NCI-H1092 treated with DMSO at 0.1 percent for 48 hours (cell line): ENCODE measurements at regions not wholly inside any gene's neighbourhood (a gene's known extent, or its start where the extent isn't known, plus 50 kb on each side); places are given as distances from the start of the nearest gene placed in this dataset.

ENCODE experiments used
- DNase-seq: peaks from one replicate; lab custom pipeline; 2025; lab: John Stamatoyannopoulos, UW

DNA sequence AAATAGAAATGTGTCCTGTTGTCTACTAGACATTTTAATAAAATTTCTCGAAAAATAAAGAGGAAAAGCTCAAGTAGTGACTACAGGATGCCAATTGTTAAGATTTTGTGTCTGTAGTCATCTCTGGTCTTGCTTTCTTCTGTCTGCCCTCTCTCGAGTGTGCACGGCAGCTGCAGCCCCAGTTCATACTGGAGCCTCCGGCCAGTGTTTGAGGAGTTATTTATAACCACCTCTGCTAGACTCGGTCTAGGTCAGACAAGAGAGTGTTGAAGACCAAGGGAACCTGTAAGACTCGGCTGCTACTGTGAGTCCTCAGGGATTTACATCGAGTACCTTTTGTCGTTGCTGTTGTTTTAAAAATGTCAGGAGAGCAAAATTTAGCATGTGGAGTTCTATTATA, 810.1 kb upstream of the POU3F3 start:
- peak; percentile 28 for DNase-seq

DNA sequence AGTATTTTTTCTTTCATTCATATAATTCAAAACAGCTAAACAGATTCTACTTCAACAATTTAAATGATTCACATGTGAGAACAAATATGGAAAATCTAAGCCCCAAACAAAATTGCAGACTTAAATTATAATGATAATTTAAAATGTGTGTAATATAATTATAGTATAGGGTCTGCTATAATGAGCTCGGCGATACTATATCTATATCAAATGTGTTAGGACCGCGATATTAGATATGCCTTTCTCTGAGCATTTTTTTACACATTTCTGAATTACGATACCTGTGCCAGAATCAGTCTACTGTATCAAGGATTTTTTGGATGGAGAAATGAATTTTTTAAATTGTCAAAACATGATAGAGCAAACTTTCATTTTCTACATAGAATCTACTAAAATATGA, 808.8 kb upstream of the POU3F3 start:
- no peak for DNase-seq

GRCh38 chr2:104046466-104046865, 807.4 kb upstream of the POU3F3 start:
- no peak for DNase-seq

DNA sequence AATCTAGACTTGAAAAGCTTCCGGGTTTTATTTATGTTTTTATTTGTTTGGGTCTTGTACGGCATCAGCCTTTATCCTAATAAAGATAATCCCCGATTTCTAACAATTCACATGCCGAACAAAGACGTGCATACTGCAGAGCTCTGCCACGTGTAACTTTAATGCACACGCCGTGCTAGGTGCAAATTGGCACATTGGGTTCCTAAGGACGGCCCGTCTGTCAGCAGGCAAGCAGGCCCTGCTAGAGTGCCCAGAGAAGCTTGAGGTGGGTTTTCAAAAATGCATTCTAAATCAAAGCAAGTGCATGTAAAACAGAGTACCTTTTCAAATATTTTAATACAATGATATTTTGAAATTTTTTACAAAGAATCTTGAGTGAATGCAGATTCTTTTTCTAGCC, 806.4 kb upstream of the POU3F3 start:
- DNase-seq = no peak

DNA sequence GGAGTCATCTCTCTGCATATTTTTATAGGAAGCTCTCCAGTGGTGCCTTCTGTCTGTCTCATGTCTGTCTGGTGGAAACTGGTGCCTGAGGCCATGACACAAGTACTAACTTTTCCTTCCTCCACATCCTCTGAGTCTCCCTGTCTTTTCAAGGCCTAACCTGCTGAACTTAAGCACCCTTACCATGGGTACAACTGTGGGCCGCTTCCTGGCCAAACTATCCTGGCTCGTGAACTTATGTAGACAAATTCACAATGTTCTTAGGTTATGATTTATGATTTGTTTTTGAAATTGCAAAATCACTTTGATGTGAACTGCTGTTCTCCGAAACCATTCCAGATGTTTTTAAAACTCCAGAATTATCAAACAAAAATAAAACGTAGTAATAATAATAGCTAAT, 804.5 kb upstream of the POU3F3 start:
- no peak for DNase-seq

DNA sequence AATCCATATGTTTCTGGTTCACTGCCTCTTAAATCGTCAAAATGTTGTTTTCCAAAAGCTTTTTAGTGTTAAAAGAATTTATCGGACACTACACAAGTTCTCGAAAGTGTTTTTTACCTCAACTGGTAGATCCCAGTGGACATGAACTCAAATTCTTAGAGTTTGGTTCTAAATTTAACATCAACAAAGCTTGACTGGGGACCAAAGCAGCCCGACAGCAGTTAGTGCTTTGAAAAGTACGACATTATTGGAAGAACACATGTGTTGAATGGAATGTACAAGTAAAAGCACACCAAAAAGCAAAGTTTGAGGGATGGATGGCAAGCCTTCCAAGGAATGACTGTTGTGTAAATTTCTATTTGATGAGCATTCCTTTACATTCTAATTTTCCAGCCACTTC, 803.9 kb upstream of the POU3F3 start:
- DNase-seq = no peak

DNA sequence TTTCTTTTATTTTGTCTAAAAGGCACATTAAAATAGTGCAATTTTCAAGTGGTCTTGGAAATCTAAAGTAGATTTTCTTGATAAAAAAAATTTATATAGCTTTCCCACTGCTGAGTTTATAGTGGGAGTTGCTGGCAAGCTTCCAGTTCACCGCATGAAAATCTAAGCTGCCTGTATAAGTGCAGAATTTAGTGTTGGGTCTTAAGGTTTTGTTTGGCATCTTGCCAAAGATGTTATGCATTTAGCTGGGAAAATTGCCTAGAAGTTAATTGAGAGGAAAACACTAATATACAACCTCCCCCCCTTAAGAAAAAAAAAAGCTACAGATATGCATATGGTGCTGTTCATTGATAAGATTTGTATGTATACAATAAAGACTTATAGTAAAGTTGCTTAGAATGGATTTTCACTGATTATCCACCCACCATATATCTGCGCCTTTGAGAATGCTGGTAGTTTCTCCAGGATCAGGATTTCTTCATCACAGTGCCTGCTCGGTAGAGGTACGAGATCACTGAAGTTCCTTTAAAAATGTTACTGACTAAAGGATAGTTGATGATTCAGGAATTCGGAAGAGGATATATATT, 803.2 kb upstream of the POU3F3 start:
- peak; percentile 34 for DNase-seq

GRCh38 chr2:104051766-104052165, 802.1 kb upstream of the POU3F3 start:
- no peak for DNase-seq

DNA sequence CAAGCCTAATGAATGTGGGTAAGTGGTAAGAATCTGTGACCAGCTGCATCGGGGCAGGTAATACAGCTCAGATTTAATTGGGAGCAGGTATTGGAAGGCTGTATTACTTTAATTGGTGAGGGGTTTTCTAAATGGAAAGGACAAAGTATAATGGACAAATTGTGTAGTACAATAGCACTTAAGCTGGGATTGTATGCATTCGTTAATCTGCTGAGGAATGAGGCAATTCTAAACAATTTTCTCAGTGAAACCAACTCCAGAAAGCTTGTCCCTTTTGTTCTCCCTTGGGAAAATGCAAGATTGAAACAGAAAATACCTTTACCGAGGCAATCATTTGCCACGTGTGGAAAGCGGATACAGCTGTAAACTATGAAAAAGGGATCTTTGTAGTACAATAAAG, 801.6 kb upstream of the POU3F3 start:
- DNase-seq = no peak

DNA sequence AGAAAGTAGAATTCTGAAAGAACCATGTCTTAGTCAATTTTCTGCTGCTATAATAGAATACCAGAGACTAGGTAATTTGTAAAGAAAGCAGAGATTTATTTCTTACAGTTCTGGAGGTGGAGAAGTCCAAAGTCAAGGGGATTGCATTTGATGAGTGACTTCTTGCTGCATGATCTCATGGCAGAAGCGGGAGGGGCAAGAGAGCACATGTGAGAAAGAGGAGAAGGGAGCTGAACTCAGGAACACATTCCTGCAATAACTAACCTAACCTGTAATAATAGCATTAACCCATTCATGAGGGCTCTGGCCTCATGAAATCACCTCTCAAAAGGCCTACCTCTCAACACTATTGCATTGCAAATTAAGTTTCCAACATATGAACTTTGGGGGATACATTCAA, 797.5 kb upstream of the POU3F3 start:
- DNase-seq = no peak

DNA sequence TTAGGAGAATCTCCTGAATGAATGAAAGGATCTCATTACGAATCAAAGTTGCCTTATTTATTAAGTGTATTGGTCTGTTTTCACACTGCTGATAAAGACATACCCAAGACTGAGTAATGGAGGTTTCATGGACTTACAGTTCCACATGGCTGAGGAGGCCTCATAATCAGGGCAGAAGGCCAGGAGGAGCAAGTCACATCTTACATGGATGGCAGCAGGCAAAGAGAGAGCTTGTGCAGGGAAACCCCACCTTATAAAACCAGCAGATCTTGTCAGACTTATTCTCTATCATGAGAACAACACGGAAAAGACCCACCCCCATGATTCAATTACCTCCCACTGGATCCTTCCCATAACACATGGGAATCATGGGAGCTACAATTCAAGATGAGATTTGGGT, 785.2 kb upstream of the POU3F3 start:
- DNase-seq = no peak

GRCh38 chr2:104077573-104077972, 776.3 kb upstream of the POU3F3 start:
- DNase-seq = no peak

DNA sequence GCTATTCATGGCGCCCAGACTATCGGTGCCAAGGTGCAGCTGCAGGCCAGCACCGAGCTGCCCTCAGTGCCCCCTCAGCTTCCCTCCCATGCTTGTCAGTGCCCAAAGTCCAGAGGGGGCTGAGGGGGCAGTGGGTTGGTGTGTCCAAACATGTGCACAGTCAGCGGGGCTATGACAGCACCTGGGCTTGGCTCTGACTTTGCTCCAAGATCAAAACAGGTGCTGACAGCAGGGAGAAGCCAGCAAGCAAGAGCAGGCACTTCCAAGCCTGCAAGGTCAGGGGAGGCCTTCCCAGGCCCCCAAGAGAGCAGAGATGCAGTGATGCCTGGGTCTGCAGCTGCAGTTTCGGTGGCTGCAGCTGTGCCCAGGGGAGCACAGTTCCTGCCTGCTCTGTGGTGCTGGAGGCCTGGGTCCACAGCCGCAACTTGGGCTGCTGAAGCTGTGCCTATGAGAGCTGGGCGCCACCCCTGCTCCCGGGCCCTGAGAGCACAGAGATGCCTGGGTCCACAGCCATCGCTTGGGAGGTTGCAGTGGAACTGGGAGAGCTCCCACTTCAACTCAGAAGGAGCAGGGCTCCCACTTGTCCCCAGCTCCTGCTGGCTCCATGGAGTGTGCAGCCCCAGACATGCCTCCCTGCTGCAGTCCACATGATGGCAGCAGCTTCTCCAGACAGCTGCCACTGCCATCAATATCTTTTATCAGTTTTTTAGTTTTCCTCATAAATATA, 775.3 kb upstream of the POU3F3 start:
- DNase-seq = no peak

GRCh38 chr2:104088745-104089144, 765.2 kb upstream of the POU3F3 start:
- DNase-seq = no peak

DNA sequence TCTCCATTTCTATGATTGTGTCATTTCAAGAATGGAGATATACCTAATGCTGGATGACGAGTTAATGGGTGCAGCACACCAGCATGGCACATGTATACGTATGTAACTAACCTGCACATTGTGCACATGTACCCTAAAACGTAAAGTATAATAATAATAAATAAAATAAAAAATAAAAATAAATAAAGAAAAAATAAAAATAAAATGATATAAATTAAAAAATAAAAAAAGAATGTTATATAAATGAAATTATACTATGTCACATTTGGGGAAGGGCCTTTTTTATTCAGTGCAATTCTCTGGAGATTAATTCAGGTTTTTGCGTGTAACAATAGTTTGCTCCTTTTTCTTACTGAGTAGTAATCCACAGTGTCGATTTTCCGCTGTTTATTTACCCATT, 763.5 kb upstream of the POU3F3 start:
- no peak for DNase-seq

DNA sequence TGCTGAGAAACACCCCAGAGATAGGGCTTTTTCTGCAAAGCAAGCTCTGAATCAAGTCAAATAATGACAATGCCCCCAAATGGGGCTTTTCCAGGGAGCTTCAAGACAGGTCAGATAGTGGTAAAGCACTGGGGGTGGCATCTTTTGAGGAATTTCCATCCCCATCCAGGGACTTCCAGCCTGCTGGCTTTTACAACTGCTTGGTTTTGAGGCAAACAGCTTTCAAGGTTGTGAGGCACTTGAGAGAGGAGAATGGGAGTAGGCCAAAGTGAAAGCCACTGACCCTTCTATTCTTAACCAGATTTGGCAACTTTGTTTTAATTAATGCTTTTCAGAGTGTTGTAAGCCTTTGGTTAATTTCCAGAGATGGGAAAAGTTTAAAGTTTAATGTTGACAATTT, 762.0 kb upstream of the POU3F3 start:
- DNase-seq = no peak

DNA sequence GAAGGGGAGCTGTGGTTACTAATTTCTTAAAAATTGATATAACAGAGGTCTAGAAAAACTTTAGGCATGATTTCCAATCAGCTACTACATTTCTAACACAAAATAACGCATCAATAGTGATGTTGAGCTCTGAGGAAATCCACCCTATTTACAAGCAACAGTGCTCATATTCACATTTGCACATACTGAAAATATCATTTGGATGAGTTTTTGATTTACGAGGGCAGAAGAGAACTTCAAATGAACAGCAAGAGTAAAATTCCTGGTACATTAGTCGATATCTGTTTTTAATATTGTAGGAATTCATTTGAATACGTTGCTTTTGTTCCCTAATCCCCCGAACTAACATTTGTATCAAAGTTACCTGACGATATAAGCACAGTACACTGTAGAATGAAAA, 761.0 kb upstream of the POU3F3 start:
- no peak for DNase-seq

GRCh38 chr2:104102615-104103014, 751.3 kb upstream of the POU3F3 start:
- no peak for DNase-seq

- no peak for DNase-seq
Measured at GRCh38 chr2:104109356-104109755, 744.6 kb upstream of the POU3F3 start.

GRCh38 chr2:104118889-104119288, 735.0 kb upstream of the POU3F3 start:
- DNase-seq = no peak

GRCh38 chr2:104120171-104120570, 733.7 kb upstream of the POU3F3 start:
- DNase-seq = no peak

DNA sequence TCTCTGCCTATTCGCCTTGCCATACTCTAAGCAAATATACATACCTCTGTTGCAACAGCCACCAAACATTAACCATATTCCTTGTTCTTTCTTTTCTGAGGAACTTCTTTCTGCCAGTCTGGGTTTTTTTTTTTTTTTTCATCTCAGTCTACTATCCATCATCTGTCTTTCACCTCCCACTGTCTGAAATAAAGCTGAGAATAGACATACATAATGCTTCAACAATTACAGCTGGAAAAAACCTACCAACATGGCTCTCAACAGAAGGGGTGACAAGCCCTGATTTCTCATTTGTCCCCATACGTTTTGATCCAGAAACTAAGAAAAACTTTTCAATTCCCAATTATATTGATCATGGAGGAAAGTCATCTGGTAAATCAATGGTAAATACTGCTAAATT, 728.8 kb upstream of the POU3F3 start:
- no peak for DNase-seq

GRCh38 chr2:104127049-104127770, 726.7 kb upstream of the POU3F3 start:
- no peak for DNase-seq

DNA sequence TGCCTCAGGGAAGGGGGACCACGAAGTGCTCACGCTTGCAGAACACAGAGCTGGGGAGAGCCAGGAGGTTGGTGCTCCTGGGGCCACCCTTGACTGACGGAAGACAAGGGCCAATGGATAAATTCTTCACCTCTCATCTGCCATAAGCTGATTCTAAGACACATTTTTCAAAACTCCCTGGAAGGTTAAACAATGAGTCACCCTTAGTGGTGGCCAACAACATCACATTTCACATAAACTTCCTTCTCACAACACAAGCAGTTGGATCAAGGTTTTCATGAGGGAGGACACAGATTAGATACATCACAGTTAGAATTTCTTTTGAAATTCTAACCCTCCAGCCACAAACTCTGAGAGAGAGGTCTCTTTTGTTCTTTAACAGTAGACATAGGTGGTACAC, 713.6 kb upstream of the POU3F3 start:
- DNase-seq = no peak
